IMR-90 (cell line): ENCODE measurements at regions not wholly inside any gene's neighbourhood (a gene's known extent, or its start where the extent isn't known, plus 50 kb on each side); places are given as distances from the start of the nearest gene placed in this dataset.

Experiments
- ATAC-seq: fragments of 200-7000 bp; cut with Tn5 transposase; 2 replicates; pipeline ENCODE4 v1.9.1; 2020; ENCODE audit warnings: low read depth, mild to moderate bottlenecking, moderate library complexity
- BruUV-seq: library from RNA; stranded (reverse); fragments of 400-500 nt; replicated peaks from 2 replicates; lab custom pipeline; 2021; lab: Mats Ljungman, UMichigan
- CTCF ChIA-PET: fragments of 300-600 bp; formaldehyde crosslinking; extraction: SDS; loops from one replicate; lab custom pipeline; 2021; ENCODE audit warnings: antibody characterized with exemption; lab: Yijun Ruan, JAX
- POLR2A ChIA-PET: fragments of 300-600 bp; sonication (Branson Sonifier 250); formaldehyde crosslinking; loops from one replicate; lab custom pipeline; 2022; ENCODE audit warnings: antibody characterized with exemption; ENCODE audit not compliant: unreplicated experiment; lab: Charles Lee
- DNase-seq: peaks from one replicate; pipeline ENCODE4 v3.0.0; 2013
- H2AFZ ChIP-seq: replicated peaks from 2 replicates; pipeline ENCODE3; 2013; ENCODE audit warnings: low read length, mild to moderate bottlenecking; ENCODE audit not compliant: poor library complexity
- H2AK5ac ChIP-seq: 2 replicates; pipeline ENCODE4 v1.6.1; 2013; ENCODE audit warnings: low read depth, low read length, inconsistent platforms
- H2AK9ac ChIP-seq: replicated peaks from 2 replicates; pipeline ENCODE3; 2013; ENCODE audit warnings: mild to moderate bottlenecking, low read depth, low read length, moderate library complexity; ENCODE audit not compliant: poor library complexity
- H2BK120ac ChIP-seq: 2 replicates; pipeline ENCODE4 v1.6.1; 2013; ENCODE audit warnings: low read depth, low read length, inconsistent platforms
- H2BK15ac ChIP-seq: 3 replicates; pipeline ENCODE4 v1.6.1; 2013; ENCODE audit warnings: low read depth, low read length, inconsistent platforms
- H2BK20ac ChIP-seq: 2 replicates; pipeline ENCODE4 v1.6.1; 2013; ENCODE audit warnings: low read depth, mild to moderate bottlenecking, inconsistent platforms, low read length, moderate library complexity
- H2BK5ac ChIP-seq: 2 replicates; pipeline ENCODE4 v1.6.1; 2013; ENCODE audit warnings: mild to moderate bottlenecking, low read depth, low read length, inconsistent platforms; ENCODE audit not compliant: poor library complexity, severe bottlenecking
- H3K14ac ChIP-seq: replicated peaks from 2 replicates; pipeline ENCODE4 v1.6.1; 2013; ENCODE audit warnings: low read depth, low read length, inconsistent platforms
- H3K18ac ChIP-seq: 2 replicates; pipeline ENCODE4 v1.6.1; 2013; ENCODE audit warnings: low read depth, low read length, control low read depth
- H3K23ac ChIP-seq: 2 replicates; pipeline ENCODE4 v1.6.1; 2013; ENCODE audit warnings: low read depth, low read length, inconsistent platforms
- H3K27ac ChIP-seq: 2 replicates; pipeline ENCODE4 v1.5.1; 2013; ENCODE audit warnings: mild to moderate bottlenecking, control low read depth, low read length; ENCODE audit not compliant: insufficient read depth
- H3K27me3 ChIP-seq: 2 replicates; pipeline ENCODE4 v1.6.1; 2013; ENCODE audit warnings: low read length; ENCODE audit not compliant: control insufficient read depth, insufficient read depth
- H3K36me3 ChIP-seq: 2 replicates; pipeline ENCODE4 v1.6.1; 2013; ENCODE audit warnings: low read length, mixed read lengths; ENCODE audit not compliant: control insufficient read depth, insufficient read depth
- H3K4ac ChIP-seq: 2 replicates; pipeline ENCODE4 v1.6.1; 2013; ENCODE audit warnings: low read depth, low read length, inconsistent platforms
- H3K4me1 ChIP-seq: 2 replicates; pipeline ENCODE4 v1.6.1; 2013; ENCODE audit warnings: low read length, mixed read lengths; ENCODE audit not compliant: control insufficient read depth, insufficient read depth
- H3K4me2 ChIP-seq: 2 replicates; pipeline ENCODE4 v1.6.1; 2013; ENCODE audit warnings: low read depth, mild to moderate bottlenecking, control low read depth, low read length, moderate library complexity
- H3K4me3 ChIP-seq: 2 replicates; pipeline ENCODE4 v1.5.1; 2013; ENCODE audit warnings: low read depth, mild to moderate bottlenecking, control low read depth, low read length, moderate library complexity; ENCODE audit not compliant: insufficient read depth
- H3K56ac ChIP-seq: 2 replicates; pipeline ENCODE4 v1.6.1; 2013; ENCODE audit warnings: low read length, inconsistent platforms; ENCODE audit not compliant: insufficient read depth; ENCODE audit errors: extremely low read depth
- H3K79me1 ChIP-seq, 2 experiments: 2 replicates each; pipeline ENCODE4 v1.6.1; 2013; ENCODE audit warnings: low read length in 2 of 2, inconsistent platforms in 1 of 2, low read depth in 1 of 2
- H3K9ac ChIP-seq: 2 replicates; pipeline ENCODE4 v1.6.1; 2013; ENCODE audit warnings: low read depth, low read length, control low read depth
- H3K9me1 ChIP-seq: 2 replicates; pipeline ENCODE4 v1.6.1; 2013; ENCODE audit warnings: low read length, inconsistent platforms; ENCODE audit not compliant: insufficient read depth
- H3K9me3 ChIP-seq: 2 replicates; pipeline ENCODE4 v1.6.1; 2013; ENCODE audit warnings: low read length; ENCODE audit not compliant: control insufficient read depth, insufficient read depth
- H4K20me1 ChIP-seq: 2 replicates; pipeline ENCODE4 v1.6.1; 2013; ENCODE audit warnings: low read length, inconsistent platforms; ENCODE audit not compliant: insufficient read depth
- H4K5ac ChIP-seq: 2 replicates; pipeline ENCODE4 v1.6.1; 2013; ENCODE audit warnings: mild to moderate bottlenecking, low read depth, low read length, control low read depth
- H4K8ac ChIP-seq, 2 experiments: 2 replicates each; pipeline ENCODE4 v1.6.1; 2013; ENCODE audit warnings: low read depth in 2 of 2, low read length in 2 of 2, control low read depth in 1 of 2, inconsistent platforms in 1 of 2
- H4K91ac ChIP-seq: 2 replicates; pipeline ENCODE4 v1.6.1; 2013; ENCODE audit warnings: low read depth, low read length, inconsistent platforms; ENCODE audit not compliant: insufficient read depth
- BHLHE40 ChIP-seq: fragments of 150-350 bp; IDR thresholded peaks from 2 replicates; pipeline ENCODE4 v1.6.1; 2016; ENCODE audit warnings: mild to moderate bottlenecking, low read depth, low read length
- CEBPB ChIP-seq: IDR thresholded peaks from 2 replicates; pipeline ENCODE4 v1.6.1; 2012; ENCODE audit warnings: low read depth, low read length, improper control_type of control experiment
- CHD1 ChIP-seq: IDR thresholded peaks from 2 replicates; pipeline ENCODE4 v1.6.1; 2012; ENCODE audit warnings: low read depth, low read length, improper control_type of control experiment
- FOS ChIP-seq: fragments of 150-350 bp; IDR thresholded peaks from 2 replicates; pipeline ENCODE4 v1.6.1; 2016; ENCODE audit warnings: low read depth, low read length
- MAFK ChIP-seq: IDR thresholded peaks from 2 replicates; pipeline ENCODE4 v1.6.1; 2012; ENCODE audit warnings: low read depth, low read length, improper control_type of control experiment
- MAZ ChIP-seq: IDR thresholded peaks from 2 replicates; pipeline ENCODE4 v1.6.1; 2012; ENCODE audit warnings: low read depth, mild to moderate bottlenecking, low read length, improper control_type of control experiment, moderate library complexity, borderline replicate concordance
- MXI1 ChIP-seq: IDR thresholded peaks from 2 replicates; pipeline ENCODE4 v1.6.1; 2012; ENCODE audit warnings: low read depth, mild to moderate bottlenecking, low read length, moderate library complexity, borderline replicate concordance
- NFE2L2 ChIP-seq: fragments of 150-350 bp; IDR thresholded peaks from 2 replicates; pipeline ENCODE4 v1.6.1; 2016; ENCODE audit warnings: low read depth, mild to moderate bottlenecking, low read length
- POLR2A ChIP-seq: IDR thresholded peaks from 2 replicates; pipeline ENCODE4 v1.6.1; 2012; ENCODE audit warnings: mild to moderate bottlenecking, low read depth, low read length
- RAD21 ChIP-seq: IDR thresholded peaks from 2 replicates; pipeline ENCODE4 v1.6.1; 2012; ENCODE audit warnings: low read length, improper control_type of control experiment
- RCOR1 ChIP-seq: IDR thresholded peaks from 2 replicates; pipeline ENCODE4 v1.6.1; 2012; ENCODE audit warnings: mild to moderate bottlenecking, low read length, improper control_type of control experiment; ENCODE audit not compliant: insufficient replicate concordance
- RFX5 ChIP-seq: IDR thresholded peaks from 2 replicates; pipeline ENCODE4 v1.8.0; 2012; ENCODE audit warnings: low read depth, mild to moderate bottlenecking, low read length, moderate library complexity
- SMC3 ChIP-seq: fragments of 150-350 bp; IDR thresholded peaks from 2 replicates; pipeline ENCODE4 v1.6.1; 2016; ENCODE audit warnings: low read depth, mild to moderate bottlenecking, antibody characterized with exemption, low read length, moderate library complexity
- WGBS, 2 experiments: methylation state at CpG; one replicate each; pipeline versions ENCODE4 v1.1.5 to v1.1.7; 2013; ENCODE audit warnings: missing lambda C conversion rate in 2 of 2; ENCODE audit not compliant: insufficient read length in 1 of 2; ENCODE audit errors: extremely low coverage in 2 of 2; 5-methylcytosine and 5-hydroxymethylcytosine counted together
- dilution Hi-C: fragments of 300-500 bp; cut with HindIII; formaldehyde crosslinking; loops from one replicate; pipeline ENCODE4 v1.14.3; 2018; ENCODE audit warnings: low sequenced_read_pairs; ENCODE audit not compliant: unreplicated experiment
- in situ Hi-C: fragments of 300-500 bp; cut with MboI; formaldehyde crosslinking; loops from 3 replicates; pipeline ENCODE4 v1.14.3; 2019; ENCODE audit warnings: low sequenced_read_pairs, inconsistent platforms, mixed read lengths
- intact Hi-C: fragments of 100-400 bp; cut with micrococcal nuclease; formaldehyde crosslinking; loops from 2 replicates; pipeline ENCODE4 v1.10.0; 2022
- TF ChIP-seq, protein P1 (sequence below): fragments of 150-350 bp; IDR thresholded peaks from 2 replicates; pipeline ENCODE4 v1.6.1; 2016; ENCODE audit warnings: low read depth, mild to moderate bottlenecking, low read length, moderate library complexity, borderline replicate concordance
- TF ChIP-seq, protein P2 (sequence below): fragments of 150-350 bp; IDR thresholded peaks from 2 replicates; pipeline ENCODE4 v1.6.1; 2017; ENCODE audit warnings: mild to moderate bottlenecking, antibody characterized with exemption, low read length, low read depth
- TF ChIP-seq, protein P3 (sequence below): conservative IDR thresholded peaks from 2 replicates; pipeline ENCODE4 v1.5.1; 2012; ENCODE audit warnings: mild to moderate bottlenecking, low read depth, low read length, improper control_type of control experiment

DNA sequence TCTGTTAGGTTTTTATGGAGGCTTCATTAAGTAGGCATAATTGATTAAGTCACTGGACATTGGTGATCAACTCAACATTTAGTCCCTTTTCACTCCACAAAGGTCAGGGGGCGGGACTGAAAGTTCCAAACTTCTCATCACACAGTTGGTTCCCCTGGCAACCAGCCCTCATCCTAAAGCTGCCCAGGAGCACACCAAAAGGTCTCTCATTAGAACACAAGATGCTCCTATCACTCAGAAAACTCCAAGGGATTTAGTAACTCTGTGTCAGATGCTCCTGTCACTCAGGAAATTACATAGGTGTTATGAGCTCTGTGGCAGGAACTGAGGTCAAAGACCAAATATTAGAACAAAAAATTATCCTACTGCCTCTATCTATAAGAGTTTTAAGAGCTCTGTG lies 321.5 kb downstream of the OTOL1 start:
- Histone ChIP-seq H3K4me1 (no peaks in the 10 kb centered on the region), H3K9me1 (no peaks in the 10 kb centered on the region), H2BK5ac (no peak overlapping the region), H3K56ac (no peak overlapping the region), H3K4ac (no peak overlapping the region), H2AK9ac (no peak overlapping the region), H4K5ac (no peak overlapping the region), H4K8ac (no peak overlapping the region), H2BK15ac (no peak overlapping the region), H2BK20ac (no peak overlapping the region), H3K36me3 (no peaks in the 10 kb centered on the region), H3K79me1 (no peaks in the 10 kb centered on the region), H2AFZ (no peak overlapping the region), H3K9me3 (peaks cover 3% of the 10 kb centered on the region; the same call in 1 of the 2 replicates), H3K4me2 (no peak overlapping the region), H2BK120ac (no peak overlapping the region), H3K23ac (no peak overlapping the region), H3K9ac (no peak overlapping the region), H3K27me3 (no peaks in the 10 kb centered on the region), H3K14ac (no peak overlapping the region), H4K91ac (no peak overlapping the region), H4K20me1 (no peaks in the 10 kb centered on the region), H3K18ac (no peak overlapping the region), H3K27ac (no peak overlapping the region), H2AK5ac (no peak overlapping the region), H3K4me3 (no peak overlapping the region)
- in situ Hi-C loops: no loop called here
- intact Hi-C loops: no loop called here
- WGBS, 2 experiments: no CpG with 5 or more reads among the region's 1 CpG
- TF ChIP-seq SMC3 (no peak), RFX5 (no peak), POLR2A (no peak), MAZ (no peak), FOS (no peak), RAD21 (no peak), CEBPB (no peak), CHD1 (no peak), MAFK (no peak), RCOR1 (no peak), BHLHE40 (no peak), NFE2L2 (no peak), MXI1 (no peak)
- TF ChIP-seq, protein P1, sequence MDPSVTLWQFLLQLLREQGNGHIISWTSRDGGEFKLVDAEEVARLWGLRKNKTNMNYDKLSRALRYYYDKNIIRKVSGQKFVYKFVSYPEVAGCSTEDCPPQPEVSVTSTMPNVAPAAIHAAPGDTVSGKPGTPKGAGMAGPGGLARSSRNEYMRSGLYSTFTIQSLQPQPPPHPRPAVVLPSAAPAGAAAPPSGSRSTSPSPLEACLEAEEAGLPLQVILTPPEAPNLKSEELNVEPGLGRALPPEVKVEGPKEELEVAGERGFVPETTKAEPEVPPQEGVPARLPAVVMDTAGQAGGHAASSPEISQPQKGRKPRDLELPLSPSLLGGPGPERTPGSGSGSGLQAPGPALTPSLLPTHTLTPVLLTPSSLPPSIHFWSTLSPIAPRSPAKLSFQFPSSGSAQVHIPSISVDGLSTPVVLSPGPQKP: no peak
- TF ChIP-seq, protein P2, sequence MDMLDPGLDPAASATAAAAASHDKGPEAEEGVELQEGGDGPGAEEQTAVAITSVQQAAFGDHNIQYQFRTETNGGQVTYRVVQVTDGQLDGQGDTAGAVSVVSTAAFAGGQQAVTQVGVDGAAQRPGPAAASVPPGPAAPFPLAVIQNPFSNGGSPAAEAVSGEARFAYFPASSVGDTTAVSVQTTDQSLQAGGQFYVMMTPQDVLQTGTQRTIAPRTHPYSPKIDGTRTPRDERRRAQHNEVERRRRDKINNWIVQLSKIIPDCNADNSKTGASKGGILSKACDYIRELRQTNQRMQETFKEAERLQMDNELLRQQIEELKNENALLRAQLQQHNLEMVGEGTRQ: no peak
- TF ChIP-seq, protein P3, sequence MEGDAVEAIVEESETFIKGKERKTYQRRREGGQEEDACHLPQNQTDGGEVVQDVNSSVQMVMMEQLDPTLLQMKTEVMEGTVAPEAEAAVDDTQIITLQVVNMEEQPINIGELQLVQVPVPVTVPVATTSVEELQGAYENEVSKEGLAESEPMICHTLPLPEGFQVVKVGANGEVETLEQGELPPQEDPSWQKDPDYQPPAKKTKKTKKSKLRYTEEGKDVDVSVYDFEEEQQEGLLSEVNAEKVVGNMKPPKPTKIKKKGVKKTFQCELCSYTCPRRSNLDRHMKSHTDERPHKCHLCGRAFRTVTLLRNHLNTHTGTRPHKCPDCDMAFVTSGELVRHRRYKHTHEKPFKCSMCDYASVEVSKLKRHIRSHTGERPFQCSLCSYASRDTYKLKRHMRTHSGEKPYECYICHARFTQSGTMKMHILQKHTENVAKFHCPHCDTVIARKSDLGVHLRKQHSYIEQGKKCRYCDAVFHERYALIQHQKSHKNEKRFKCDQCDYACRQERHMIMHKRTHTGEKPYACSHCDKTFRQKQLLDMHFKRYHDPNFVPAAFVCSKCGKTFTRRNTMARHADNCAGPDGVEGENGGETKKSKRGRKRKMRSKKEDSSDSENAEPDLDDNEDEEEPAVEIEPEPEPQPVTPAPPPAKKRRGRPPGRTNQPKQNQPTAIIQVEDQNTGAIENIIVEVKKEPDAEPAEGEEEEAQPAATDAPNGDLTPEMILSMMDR: no peak
- POLR2A ChIA-PET: no interaction called here
- CTCF ChIA-PET: no interaction called here
- DNase-seq (no peak), ATAC-seq (no peak)
- dilution Hi-C loops: no loop called here
- no TSS peak for BruUV-seq
